GM12891 (cell line): ENCODE measurements at regions not wholly inside any gene's neighbourhood (a gene's known extent, or its start where the extent isn't known, plus 50 kb on each side); places are given as distances from the start of the nearest gene placed in this dataset.

Source experiments
- POLR2A ChIP-seq: IDR thresholded peaks from 2 replicates; pipeline ENCODE4 v1.6.1; 2011; ENCODE audit warnings: low read depth, low read length, control low read depth
- POU2F2 ChIP-seq: IDR thresholded peaks from 2 replicates; pipeline ENCODE4 v1.6.1; 2011; ENCODE audit warnings: low read depth, mild to moderate bottlenecking, control low read depth, low read length, moderate library complexity

- no peak for TF ChIP-seq POLR2A
- no peak for TF ChIP-seq POU2F2
These were observed 107.5 kb upstream of the FZD10 start for GRCh38 chr12:130054803-130055202.
